IMR-90 (cell line): ENCODE measurements at regions not wholly inside any gene's neighbourhood (a gene's known extent, or its start where the extent isn't known, plus 50 kb on each side); places are given as distances from the start of the nearest gene placed in this dataset.

Source experiments
- CEBPB ChIP-seq: IDR thresholded peaks from 2 replicates; pipeline ENCODE4 v1.6.1; 2012; ENCODE audit warnings: low read depth, low read length, improper control_type of control experiment
- FOS ChIP-seq: fragments of 150-350 bp; IDR thresholded peaks from 2 replicates; pipeline ENCODE4 v1.6.1; 2016; ENCODE audit warnings: low read depth, low read length
- MAFK ChIP-seq: IDR thresholded peaks from 2 replicates; pipeline ENCODE4 v1.6.1; 2012; ENCODE audit warnings: low read depth, low read length, improper control_type of control experiment
- MAZ ChIP-seq: IDR thresholded peaks from 2 replicates; pipeline ENCODE4 v1.6.1; 2012; ENCODE audit warnings: low read depth, mild to moderate bottlenecking, low read length, improper control_type of control experiment, moderate library complexity, borderline replicate concordance
- POLR2A ChIP-seq: IDR thresholded peaks from 2 replicates; pipeline ENCODE4 v1.6.1; 2012; ENCODE audit warnings: mild to moderate bottlenecking, low read depth, low read length
- RAD21 ChIP-seq: IDR thresholded peaks from 2 replicates; pipeline ENCODE4 v1.6.1; 2012; ENCODE audit warnings: low read length, improper control_type of control experiment
- RCOR1 ChIP-seq: IDR thresholded peaks from 2 replicates; pipeline ENCODE4 v1.6.1; 2012; ENCODE audit warnings: mild to moderate bottlenecking, low read length, improper control_type of control experiment; ENCODE audit not compliant: insufficient replicate concordance
- SMC3 ChIP-seq: fragments of 150-350 bp; IDR thresholded peaks from 2 replicates; pipeline ENCODE4 v1.6.1; 2016; ENCODE audit warnings: low read depth, mild to moderate bottlenecking, antibody characterized with exemption, low read length, moderate library complexity
- TF ChIP-seq, protein P1 (sequence below): conservative IDR thresholded peaks from 2 replicates; pipeline ENCODE4 v1.5.1; 2012; ENCODE audit warnings: mild to moderate bottlenecking, low read depth, low read length, improper control_type of control experiment
- TF ChIP-seq, protein P2 (sequence below): fragments of 150-350 bp; IDR thresholded peaks from 2 replicates; pipeline ENCODE4 v1.6.1; 2017; ENCODE audit warnings: mild to moderate bottlenecking, antibody characterized with exemption, low read length, low read depth
- TF ChIP-seq, protein P3 (sequence below): fragments of 150-350 bp; IDR thresholded peaks from 2 replicates; pipeline ENCODE4 v1.6.1; 2016; ENCODE audit warnings: low read depth, mild to moderate bottlenecking, low read length, moderate library complexity, borderline replicate concordance

DNA sequence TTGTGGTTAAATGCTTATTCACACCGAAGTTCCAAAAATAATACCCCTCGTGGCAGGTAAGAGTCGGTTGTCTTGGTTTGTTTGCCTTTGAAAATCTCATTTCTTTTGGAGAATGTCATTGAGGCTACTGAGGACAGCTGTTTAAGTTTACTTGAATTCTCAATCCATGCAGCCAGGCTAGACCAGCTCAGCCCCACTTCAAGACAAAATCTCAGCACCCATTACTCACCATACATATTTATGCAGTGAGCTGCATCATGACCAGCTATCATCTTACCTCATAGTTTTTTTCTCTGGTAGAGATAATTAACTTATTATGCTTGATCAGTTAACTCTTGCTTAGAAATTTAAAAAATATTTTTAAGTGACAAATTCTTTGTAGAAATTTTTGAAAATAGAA is 115.9 kb downstream of the HAUS1 start:
- TF ChIP-seq, protein P1, sequence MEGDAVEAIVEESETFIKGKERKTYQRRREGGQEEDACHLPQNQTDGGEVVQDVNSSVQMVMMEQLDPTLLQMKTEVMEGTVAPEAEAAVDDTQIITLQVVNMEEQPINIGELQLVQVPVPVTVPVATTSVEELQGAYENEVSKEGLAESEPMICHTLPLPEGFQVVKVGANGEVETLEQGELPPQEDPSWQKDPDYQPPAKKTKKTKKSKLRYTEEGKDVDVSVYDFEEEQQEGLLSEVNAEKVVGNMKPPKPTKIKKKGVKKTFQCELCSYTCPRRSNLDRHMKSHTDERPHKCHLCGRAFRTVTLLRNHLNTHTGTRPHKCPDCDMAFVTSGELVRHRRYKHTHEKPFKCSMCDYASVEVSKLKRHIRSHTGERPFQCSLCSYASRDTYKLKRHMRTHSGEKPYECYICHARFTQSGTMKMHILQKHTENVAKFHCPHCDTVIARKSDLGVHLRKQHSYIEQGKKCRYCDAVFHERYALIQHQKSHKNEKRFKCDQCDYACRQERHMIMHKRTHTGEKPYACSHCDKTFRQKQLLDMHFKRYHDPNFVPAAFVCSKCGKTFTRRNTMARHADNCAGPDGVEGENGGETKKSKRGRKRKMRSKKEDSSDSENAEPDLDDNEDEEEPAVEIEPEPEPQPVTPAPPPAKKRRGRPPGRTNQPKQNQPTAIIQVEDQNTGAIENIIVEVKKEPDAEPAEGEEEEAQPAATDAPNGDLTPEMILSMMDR = no peak
- TF ChIP-seq POLR2A (no peak), SMC3 (no peak), CEBPB (peak; percentile 16; the same call in 1 of the 2 replicates), MAZ (no peak), FOS (peak; percentile 46; the same call in 1 of the 2 replicates), RAD21 (no peak), MAFK (no peak), RCOR1 (peak; percentile 47)
- TF ChIP-seq, protein P2, sequence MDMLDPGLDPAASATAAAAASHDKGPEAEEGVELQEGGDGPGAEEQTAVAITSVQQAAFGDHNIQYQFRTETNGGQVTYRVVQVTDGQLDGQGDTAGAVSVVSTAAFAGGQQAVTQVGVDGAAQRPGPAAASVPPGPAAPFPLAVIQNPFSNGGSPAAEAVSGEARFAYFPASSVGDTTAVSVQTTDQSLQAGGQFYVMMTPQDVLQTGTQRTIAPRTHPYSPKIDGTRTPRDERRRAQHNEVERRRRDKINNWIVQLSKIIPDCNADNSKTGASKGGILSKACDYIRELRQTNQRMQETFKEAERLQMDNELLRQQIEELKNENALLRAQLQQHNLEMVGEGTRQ = no peak
- TF ChIP-seq, protein P3, sequence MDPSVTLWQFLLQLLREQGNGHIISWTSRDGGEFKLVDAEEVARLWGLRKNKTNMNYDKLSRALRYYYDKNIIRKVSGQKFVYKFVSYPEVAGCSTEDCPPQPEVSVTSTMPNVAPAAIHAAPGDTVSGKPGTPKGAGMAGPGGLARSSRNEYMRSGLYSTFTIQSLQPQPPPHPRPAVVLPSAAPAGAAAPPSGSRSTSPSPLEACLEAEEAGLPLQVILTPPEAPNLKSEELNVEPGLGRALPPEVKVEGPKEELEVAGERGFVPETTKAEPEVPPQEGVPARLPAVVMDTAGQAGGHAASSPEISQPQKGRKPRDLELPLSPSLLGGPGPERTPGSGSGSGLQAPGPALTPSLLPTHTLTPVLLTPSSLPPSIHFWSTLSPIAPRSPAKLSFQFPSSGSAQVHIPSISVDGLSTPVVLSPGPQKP = no peak
